HG02642 (cell line): ENCODE measurements at regions not wholly inside any gene's neighbourhood (a gene's known extent, or its start where the extent isn't known, plus 50 kb on each side); places are given as distances from the start of the nearest gene placed in this dataset.
"Not testable (repeated sequence)": the region's sequence is repeated elsewhere in the genome, so short reads cannot be mapped to it uniquely, and the experiment has no call there.

Source experiments
- ATAC-seq: cut with Tn5 transposase; IDR thresholded peaks from one replicate; pipeline ENCODE4 v1.9.1; 2021; ENCODE audit warnings: mild to moderate bottlenecking; ENCODE audit not compliant: unreplicated experiment, poor library complexity

DNA sequence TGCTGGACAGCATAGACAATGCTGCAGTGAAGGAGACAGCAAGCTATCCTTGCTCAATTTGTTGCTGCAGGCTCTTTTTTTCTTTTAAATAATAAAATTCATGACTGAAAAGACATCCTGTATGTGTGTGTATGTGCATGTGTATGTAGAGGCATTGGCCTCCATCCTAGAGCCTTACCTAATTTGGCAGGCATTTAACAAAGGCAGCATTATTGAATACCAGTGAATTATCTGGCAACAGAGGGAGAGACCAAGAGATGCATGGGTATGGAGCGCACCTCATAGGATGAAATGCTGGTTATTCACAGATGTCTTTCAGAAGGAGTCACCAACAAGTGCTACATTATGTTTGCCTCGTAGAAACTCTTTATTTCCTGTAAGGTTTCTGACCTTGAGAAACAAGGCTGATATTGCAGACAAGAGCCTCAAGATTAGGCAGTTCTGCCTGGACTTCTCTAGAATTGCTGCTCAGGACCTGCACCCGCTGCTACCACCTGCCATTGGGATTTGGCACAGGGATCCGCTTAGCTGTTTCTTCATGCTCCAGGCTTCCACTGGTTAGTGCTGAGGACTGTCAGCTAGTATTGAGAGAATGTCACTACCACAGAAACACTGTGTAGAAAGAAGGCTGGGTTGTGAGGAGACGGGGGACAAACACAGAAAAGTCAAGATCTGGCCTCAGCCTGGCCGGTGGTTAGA lies 247.7 kb upstream of the RFX3 start:
- ATAC-seq: no peak

DNA sequence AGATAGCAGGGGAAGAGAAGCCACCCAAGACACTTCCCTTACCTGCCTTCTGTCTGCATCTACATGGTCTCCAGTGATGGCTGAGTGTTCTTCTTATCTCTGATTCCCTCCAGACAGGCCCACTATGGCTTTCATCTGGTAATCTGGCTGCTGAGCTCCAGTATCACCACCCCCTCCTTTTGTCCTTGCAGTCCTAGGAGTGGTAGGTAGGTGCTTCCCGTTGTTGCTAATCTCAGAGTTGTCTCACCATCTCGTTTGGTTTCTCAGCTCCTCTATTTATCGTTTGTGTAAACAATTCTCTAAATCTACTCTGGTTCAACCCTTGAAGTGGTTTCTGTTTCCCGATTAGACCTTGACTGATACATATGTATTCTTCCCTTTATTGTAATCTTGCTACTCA lies 243.8 kb upstream of the RFX3 start:
- no peak for ATAC-seq

DNA sequence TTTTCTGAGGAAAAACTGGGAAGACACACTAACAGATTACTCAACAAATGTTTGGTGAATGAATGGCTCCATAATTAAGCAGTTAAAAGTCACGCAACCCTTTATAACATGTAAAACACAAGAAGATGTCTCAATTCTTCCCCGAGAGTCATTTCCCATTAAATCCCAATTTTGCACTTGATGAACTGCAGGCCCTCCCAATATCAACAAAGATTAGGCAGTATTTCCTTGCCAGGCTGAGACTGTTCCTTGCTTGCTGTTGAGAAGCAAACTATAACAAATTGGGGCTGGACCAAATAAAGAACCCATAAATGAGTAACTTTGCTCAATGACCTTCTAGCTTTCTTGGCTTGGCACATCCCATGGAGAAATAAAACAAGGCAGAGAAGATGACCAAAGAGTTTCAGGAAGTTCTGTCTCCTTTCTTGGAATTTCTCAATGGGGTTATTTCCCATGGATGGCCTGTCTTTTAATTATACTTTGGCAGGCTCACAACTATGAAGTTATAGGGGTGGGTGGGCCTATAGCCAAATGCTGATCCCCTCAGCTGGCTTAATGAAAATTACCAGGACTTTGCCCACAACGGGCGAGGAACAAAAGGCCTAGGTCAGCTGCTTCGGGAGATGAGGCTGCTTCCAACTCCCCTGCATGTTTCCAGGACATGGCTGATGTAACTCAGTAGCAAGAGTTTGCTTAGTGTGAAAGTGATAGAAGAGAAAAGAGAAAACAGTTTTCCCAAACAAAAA lies 243.1 kb upstream of the RFX3 start:
- no peak for ATAC-seq

DNA sequence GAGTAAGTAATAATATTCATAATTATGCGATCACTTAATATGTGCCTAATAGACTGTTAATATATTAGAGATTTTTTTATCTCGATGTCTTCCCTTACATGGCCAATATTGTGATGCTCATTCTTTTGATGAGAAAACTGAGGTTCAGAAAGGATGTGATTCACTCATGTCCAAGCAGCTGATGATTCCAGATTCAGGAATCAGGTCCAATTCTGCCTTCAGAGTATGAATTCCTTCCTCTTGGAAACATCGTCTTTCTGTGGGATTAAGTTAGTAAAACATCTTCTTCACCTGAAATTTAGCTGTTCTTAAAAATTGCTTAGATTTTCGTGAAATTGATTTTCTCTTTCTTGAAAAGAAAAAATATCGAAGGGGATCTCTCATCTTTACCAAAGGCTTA lies 242.5 kb upstream of the RFX3 start:
- no peak for ATAC-seq

DNA sequence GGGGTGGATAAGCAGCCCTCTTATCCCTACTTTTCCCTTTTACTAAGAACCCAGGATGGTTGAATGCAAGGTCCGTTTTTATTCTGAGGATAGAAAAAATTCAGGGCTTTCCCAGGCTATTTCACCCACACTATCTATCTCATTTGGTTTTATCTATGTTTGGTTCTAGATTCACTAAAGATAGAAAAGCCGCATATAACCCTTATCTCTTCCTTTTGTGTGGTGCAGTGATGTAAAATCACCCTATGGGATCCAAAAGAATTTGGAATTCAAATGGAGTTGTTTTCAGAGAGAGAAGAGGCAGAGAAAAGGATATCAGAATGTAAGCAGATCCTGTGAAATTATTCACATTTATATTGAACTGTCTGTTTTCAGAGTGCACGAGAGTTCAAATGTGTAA lies 236.3 kb upstream of the RFX3 start:
- no peak for ATAC-seq

DNA sequence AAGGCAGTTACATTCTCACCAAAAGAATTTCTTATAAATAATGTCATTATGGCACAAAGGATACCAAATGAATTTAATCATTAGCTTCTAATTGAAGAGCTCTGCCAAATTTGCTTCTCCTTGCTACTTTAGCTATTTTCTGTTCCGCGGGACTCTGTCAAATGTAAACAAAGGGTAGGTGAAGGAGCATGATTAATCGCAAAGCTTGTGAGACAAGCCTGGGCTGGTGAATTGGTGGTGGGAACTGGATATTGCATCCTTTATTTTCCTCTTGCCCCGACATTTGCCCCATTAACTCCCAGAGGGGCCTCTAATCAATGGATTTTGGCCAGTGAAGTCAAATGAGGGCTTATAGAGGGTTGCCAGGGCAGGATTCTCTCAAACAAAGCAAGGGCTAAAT lies 234.2 kb upstream of the RFX3 start:
- ATAC-seq: no peak

DNA sequence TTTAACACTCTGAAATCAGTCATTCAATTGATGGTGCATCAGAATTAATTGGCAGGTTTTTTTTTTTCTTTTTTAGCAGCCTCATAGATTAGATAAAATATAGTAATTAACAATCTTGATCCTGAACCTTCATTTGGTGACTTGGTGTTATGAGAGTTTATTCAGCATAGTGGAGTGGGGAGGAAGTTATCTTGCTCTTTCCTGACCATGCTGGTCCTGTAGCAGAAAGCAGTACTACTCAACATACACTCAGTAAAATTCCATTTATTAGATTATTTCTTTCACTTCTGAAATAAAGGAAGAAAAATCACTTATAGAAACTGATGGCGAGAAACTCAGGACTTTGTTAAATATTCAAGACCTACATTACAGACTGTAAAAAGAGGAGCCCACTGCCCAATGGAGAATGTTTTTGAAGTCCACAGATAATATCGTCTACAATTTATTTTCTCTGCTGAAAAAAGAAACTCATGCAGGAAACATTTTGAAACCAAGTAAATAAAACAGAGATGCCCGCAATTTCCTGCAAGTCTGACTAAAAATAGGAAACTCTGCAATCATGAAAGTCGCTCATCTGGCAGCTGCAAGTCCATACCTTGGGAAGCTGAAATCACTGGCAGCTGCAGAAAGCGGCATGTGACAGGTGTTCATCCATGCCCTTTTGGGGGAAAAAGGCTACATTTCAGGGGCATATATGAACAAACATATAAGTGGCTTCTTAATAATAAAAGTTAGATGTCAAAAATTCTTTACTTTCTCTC lies 233.2 kb upstream of the RFX3 start:
- ATAC-seq: no peak

DNA sequence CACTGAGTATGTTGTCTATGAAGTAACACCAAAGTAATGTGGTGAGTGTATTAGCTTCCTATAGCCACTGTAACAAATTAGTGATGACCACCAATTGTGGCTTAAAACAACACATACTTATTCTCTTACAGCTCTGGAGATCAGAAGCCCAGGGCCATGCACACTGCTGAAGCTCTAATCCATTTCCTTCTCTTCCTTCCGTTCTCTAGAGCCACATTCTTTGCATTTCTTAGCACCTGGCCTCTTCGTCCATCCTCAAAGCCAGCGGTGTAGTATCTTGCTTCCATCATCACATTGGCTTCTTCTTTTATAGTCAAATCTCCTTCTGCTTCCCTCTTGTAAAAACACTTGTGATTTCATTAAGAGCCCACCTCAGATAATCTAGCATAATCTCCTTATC lies 230.3 kb upstream of the RFX3 start:
- ATAC-seq: no peak

DNA sequence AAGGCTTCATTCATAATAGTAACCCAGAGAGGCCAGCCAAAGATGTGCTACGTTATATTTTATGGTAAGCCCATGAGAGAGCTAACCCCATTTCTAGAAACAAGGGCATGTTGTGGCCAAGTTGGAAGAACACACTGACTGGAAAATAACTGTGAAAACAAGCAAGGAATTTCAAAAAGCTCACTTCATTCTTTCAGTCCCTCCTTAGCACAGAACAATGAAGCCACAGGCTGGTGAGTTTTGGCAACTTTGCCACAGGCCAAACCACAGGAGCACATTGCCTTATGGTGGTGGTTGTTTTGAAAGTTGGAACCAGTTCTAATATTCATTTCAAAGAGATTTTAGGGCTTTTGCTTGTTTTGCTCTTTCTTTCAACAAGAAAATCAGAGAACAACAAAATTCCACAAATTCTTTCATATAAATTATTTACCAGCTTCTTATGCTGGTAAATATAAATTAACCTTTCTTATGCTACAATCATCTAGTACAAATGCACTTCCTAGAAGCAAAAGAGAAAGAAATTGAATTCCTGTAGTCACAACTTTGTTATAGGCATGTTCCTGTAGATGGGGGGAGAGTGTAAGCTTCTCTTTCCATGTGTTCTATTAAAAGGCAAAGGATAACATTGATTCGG lies 225.4 kb upstream of the RFX3 start:
- ATAC-seq: no peak

DNA sequence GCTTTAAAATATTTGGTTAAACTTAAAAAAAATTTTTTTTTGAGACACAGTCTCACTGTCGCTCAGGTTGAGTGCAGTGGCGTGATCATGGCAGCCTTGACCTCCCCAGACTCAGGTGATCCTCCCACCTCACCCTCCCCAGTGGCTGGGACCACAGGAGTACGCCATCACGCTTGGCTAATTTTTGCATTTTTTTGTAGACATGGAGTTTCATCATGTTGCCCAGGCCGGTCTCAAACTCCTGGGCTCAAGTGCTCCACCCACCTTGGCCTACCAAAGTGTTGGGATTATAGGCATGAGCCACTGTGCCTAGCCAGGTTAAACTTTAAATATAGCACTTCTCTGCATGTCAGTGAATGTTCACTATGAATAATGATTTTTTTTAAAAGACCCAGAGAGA lies 224.5 kb upstream of the RFX3 start:
- no peak for ATAC-seq

DNA sequence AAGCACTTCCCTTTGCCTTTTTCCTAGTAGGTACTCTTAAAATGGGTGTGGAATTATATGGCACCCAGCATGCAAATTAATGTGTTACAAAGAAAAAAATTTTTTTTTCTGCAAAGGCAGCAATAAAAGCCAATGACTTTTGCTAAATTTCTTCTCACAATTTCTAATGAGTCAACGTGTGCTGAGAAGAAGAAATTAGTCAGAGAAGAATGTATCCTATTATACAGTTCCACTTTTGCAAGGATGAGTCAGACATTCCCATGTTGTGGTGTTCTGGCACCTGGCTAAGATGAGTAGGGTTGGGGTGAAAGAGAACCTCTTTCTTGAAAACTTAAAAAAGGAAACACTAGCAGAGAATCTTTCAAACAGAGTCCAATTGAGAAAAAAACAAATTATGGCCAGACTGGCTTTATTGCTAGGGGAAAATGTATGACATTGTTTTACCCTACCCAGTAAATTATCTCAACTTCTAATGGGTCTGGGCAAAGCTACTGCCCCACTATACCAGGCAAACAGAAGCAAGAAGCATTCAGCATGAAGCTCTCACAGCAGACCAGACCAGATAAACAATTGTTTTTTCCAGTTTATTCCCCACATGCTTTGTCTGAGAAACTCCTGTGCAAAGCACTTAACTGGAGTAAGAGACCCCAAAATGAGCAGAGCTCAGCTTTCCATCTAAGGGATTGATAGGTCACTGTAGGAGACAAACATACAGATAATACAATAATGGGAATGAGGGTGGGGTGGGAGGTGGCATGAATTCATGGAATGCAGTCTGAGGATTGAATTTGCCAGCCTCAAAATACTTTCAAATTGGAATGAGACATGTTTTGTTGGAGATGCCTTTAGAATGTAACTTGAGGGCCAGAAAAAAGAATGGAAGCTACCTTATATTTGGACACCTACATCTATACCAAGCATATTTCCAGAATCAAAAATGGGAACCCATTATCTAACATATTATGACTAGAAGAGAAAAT lies 220.8 kb upstream of the RFX3 start:
- ATAC-seq: no peak

DNA sequence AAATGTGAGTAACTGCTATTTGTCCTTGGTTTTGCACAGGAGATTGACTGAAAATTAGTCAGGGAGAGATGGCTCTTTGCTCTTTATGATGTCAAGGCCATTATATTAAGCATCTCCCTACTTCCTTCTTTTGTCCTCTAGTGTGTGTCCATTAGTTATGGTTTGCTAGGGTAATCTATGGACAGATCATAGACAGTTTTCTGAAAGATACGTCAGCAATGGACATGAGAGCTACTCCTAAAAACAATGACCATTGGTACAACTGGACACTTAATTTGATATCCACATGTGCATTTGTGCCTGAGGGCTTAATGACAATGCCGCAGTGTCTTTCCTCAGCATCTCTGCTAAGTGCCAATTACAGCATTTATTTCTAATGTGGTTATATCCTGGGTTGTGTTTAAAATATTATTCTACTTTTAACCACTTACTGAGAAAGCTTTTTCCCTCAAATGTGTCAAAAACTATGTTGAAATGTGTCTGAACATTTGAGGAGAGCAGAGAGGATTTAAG lies 218.2 kb upstream of the RFX3 start:
- ATAC-seq: no peak

DNA sequence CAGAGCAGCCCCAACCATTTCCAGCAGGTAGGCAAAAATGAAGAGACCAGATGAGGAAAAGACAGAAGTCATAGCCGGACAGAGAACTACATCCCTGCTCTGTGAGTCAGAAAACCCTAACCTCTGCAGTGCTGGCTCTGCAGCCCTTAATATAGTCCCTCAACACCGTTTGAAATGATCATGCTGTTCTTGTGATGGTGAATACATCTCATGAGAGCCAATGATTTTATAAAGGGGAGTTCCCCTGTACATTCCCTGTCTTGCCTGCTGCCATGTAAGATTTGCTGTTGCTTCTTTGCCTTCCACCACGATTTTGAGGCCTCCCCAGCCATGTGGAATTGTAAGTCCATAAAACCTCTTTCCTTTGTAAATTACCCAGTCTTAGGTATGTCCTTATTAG lies 216.8 kb upstream of the RFX3 start:
- no peak for ATAC-seq

DNA sequence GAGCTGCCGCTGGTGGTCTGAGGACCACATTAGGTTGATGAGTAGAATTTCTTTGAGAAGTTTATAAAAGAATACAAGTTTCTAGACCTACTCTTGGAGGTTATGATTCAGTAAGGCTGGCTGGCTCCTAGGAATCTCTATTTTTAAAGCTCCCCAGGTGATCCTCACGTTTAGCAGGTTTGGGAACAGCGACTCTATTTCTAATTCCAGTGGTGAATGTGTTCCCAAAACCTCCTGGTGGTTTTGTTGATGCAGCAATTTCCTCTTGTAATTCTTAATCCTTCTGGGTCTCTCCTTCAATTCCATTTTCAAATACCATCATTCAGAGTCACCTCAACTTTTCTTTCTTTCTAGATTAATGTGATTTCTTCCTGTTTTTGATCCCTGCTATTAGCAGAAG lies 215.9 kb upstream of the RFX3 start:
- no peak for ATAC-seq

DNA sequence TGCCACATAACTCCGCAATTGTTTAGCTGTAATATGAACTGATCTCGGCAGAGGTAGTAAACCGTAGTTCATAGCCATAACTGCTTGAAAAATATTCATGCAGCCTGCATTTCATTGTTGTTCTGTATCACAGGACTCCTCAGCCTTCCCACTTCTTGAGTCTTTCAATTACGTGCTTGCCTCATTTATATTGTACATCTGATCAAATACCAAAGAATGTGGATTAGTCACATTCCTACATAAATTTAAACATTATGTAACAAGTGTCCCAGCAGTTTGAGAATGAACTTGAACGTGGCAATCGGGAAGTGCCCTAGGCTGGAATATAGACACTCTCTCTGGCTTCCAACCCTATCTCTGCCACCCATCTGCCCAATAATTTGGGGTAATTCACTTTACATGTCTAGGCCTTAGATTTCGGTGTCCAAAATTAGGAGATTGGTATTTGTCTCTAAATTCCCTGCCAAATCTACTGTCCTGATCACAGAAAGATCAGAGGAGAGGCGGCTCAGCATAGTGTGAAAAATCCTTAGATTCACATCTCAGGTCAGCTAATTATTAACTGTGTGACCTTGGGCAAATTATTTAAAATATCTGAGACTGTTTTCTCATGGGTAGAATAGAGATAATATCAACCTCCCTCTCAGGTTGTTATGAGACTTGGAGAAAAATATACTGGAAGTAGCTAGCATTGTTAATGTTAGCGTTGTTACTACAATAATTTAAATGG lies 215.1 kb upstream of the RFX3 start:
- ATAC-seq: no peak

DNA sequence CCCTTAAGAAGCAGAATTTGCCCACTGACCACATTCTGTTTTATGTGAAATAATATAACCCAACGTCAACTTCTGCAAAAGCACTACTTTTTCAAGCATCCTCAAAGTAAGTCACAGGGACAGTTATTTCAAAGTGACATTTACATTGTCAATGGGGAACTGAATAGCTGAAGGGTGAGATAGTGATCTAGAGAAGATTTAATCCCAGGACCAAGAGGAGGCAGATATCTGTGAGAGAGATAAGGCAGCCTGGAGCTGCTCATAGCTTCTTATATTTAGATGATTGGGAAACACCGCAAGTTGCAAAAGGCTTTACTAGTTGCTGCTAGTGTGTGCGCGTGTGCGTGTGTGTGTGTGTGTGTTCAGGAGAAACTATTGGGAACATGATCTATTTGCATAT lies 210.4 kb upstream of the RFX3 start:
- no peak for ATAC-seq

DNA sequence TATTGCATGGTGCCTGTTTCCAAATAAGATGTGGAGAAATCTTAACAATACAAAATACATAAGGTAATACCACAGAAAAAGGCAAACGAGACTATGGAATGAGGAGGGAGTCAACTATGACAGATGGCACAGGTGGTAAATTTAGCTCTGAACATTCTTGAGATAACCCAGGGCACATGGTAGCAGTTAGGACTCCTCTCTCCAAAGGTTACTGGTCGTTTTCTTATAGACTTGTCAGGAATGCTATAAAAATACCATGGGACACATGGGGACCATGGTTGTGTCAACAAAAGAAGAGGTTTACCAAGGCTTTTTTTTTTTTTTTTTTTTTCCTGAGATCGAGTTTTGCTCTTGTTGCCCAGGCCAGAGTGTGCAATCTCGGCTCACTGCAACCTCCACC lies 209.4 kb upstream of the RFX3 start:
- no peak for ATAC-seq

DNA sequence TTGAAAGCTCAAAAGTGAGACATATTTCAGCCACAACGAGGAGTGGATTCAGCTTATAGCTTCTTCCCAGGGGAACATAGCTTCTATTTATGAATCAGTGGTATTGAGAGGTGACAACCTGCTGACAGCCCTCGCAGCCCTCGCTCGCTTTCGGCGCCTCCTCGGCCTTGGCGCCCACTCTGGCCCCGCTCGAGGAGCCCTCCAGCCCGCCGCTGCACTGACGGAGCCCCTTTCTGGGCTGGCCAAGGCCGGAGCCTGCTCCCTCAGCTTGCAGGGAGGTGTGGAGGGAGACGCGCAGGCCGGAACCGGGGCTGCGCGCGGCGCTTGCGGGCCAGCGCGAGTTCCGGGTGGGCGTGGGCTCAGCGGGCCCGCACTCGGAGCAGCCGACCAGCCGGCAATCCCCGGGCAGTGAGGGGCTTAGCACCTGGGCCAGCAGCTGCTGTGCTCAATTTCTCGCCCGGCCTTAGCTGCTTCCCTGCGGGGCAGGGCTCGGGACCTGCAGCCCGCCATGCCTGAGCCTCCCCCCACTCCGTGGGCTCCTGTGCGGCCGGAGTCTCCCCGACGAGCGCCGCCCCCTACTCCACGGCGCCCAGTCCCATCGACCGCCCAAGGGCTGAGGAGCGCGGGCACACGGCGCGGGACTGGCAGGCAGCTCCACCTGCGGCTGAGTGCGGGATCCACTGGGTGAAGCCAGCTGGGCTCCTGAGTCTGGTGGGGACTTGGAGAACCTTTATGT lies 207.9 kb upstream of the RFX3 start:
- ATAC-seq: not testable (repeated sequence)
